ENCODE measurements at regions not wholly inside any gene's neighbourhood (a gene's known extent, or its start where the extent isn't known, plus 50 kb on each side); places are given as distances from the start of the nearest gene placed in this dataset.

- no peak for TF ChIP-seq POLR2A (IDR thresholded peaks at IDR 0.05; ENCODE audit: extremely low read depth, insufficient read length)
- no peak for TF ChIP-seq CTCF (IDR thresholded peaks at IDR 0.05; ENCODE audit: low read depth, low read length)
- TF ChIP-seq MAX (IDR thresholded peaks at IDR 0.05; ENCODE audit: low read depth, low read length) = no peak
- TF ChIP-seq MYC (IDR thresholded peaks at IDR 0.05; ENCODE audit: low read depth, low read length) = no peak
- no peak overlapping the region for H3K4me3 ChIP-seq (ENCODE audit: low read depth, low read length)
- DNase-seq (ENCODE audit: low read depth) = peak; percentile 53
Measured at GRCh38 chr12:126051611-126052107, 986.4 kb downstream of the AACS start.

- DNase-seq (ENCODE audit: low read depth) = no peak
- H3K4me3 ChIP-seq (ENCODE audit: low read depth, low read length) = no peak overlapping the region
- no peak for TF ChIP-seq POLR2A (IDR thresholded peaks at IDR 0.05; ENCODE audit: extremely low read depth, insufficient read length)
- no peak for TF ChIP-seq CTCF (IDR thresholded peaks at IDR 0.05; ENCODE audit: low read depth, low read length)
- TF ChIP-seq MAX (IDR thresholded peaks at IDR 0.05; ENCODE audit: low read depth, low read length) = no peak
- TF ChIP-seq MYC (IDR thresholded peaks at IDR 0.05; ENCODE audit: low read depth, low read length) = no peak
Measured at GRCh38 chr12:126055521-126055920, 990.3 kb downstream of the AACS start.

- no peak for TF ChIP-seq POLR2A (IDR thresholded peaks at IDR 0.05; ENCODE audit: extremely low read depth, insufficient read length)
- TF ChIP-seq MAX (IDR thresholded peaks at IDR 0.05; ENCODE audit: low read depth, low read length) = no peak
- TF ChIP-seq CTCF (IDR thresholded peaks at IDR 0.05; ENCODE audit: low read depth, low read length) = no peak
- TF ChIP-seq MYC (IDR thresholded peaks at IDR 0.05; ENCODE audit: low read depth, low read length) = no peak
- DNase-seq (ENCODE audit: low read depth) = no peak
- H3K4me3 ChIP-seq (ENCODE audit: low read depth, low read length) = no peak overlapping the region
Measured at GRCh38 chr12:126061777-126062176, 996.5 kb downstream of the AACS start.

GRCh38 chr12:126064028-126064427 lies 998.8 kb downstream of the AACS start:
- TF ChIP-seq MYC (IDR thresholded peaks at IDR 0.05; ENCODE audit: low read depth, low read length) (no peak), MAX (IDR thresholded peaks at IDR 0.05; ENCODE audit: low read depth, low read length) (no peak), POLR2A (IDR thresholded peaks at IDR 0.05; ENCODE audit: extremely low read depth, insufficient read length) (no peak), CTCF (IDR thresholded peaks at IDR 0.05; ENCODE audit: low read depth, low read length) (no peak)
- DNase-seq (ENCODE audit: low read depth) = no peak
- H3K4me3 ChIP-seq (ENCODE audit: low read depth, low read length) = no peak overlapping the region

- no peak for TF ChIP-seq MAX (IDR thresholded peaks at IDR 0.05; ENCODE audit: low read depth, low read length)
- TF ChIP-seq CTCF (IDR thresholded peaks at IDR 0.05; ENCODE audit: low read depth, low read length) = no peak
- TF ChIP-seq POLR2A (IDR thresholded peaks at IDR 0.05; ENCODE audit: extremely low read depth, insufficient read length) = no peak
- no peak for TF ChIP-seq MYC (IDR thresholded peaks at IDR 0.05; ENCODE audit: low read depth, low read length)
- H3K4me3 ChIP-seq (ENCODE audit: low read depth, low read length) = no peak overlapping the region
- DNase-seq (ENCODE audit: low read depth) = no peak
Measured at GRCh38 chr12:126067626-126068329, 1002.5 kb downstream of the AACS start.
